AG20443 (cell line): ENCODE measurements at regions not wholly inside any gene's neighbourhood (a gene's known extent, or its start where the extent isn't known, plus 50 kb on each side); places are given as distances from the start of the nearest gene placed in this dataset.

ENCODE experiments used
- DNase-seq: peaks from one replicate; pipeline ENCODE4 v3.0.0; 2012; ENCODE audit warnings: low spot score, mixed read lengths

GRCh38 chr3:84877092-84877491, 81.7 kb upstream of the CADM2 start:
- no peak for DNase-seq

DNA sequence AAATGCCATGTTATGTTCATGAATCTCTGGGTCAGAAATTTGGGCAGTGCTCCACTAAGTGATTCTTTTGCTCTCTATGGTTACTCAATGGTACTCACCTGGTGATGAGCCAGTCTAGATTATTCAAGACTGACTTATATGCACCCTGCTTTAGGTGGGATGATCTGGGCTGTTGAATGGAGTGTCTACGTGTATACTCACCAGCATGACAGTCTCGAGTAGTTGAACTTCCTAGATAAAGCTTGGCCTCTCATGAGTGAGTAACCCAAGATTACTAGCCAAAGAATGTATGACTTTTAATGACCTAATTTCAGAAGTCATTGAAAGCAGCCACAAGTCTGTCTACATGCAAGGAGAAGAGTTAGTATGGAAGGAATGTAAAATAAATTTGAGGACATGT, 77.5 kb upstream of the CADM2 start:
- no peak for DNase-seq

- DNase-seq, result no peak
These were observed 73.4 kb upstream of the CADM2 start for GRCh38 chr3:84885199-84885882.

- DNase-seq, result no peak
These were observed 66.9 kb upstream of the CADM2 start for GRCh38 chr3:84891851-84892250.

GRCh38 chr3:84893211-84893610, 65.6 kb upstream of the CADM2 start:
- DNase-seq, result no peak

DNA sequence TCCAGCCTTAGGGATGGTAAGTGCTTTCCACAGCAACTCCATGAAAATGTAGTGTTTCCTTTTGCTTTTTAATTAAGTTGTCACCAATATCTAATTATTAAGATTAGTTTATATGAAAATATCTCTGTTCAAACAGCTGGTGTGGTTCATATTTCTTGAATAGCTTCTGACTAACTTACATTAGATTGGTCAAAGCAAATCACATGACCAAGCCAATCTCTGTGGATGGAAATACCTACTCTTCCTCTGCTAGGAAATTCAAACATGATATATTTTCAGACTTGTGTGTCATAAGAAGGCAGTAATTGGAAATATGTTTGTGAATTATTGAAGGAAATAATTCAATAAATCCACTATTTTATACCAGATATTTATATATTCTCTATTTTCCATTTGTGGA, 54.6 kb upstream of the CADM2 start:
- DNase-seq, result no peak

DNA sequence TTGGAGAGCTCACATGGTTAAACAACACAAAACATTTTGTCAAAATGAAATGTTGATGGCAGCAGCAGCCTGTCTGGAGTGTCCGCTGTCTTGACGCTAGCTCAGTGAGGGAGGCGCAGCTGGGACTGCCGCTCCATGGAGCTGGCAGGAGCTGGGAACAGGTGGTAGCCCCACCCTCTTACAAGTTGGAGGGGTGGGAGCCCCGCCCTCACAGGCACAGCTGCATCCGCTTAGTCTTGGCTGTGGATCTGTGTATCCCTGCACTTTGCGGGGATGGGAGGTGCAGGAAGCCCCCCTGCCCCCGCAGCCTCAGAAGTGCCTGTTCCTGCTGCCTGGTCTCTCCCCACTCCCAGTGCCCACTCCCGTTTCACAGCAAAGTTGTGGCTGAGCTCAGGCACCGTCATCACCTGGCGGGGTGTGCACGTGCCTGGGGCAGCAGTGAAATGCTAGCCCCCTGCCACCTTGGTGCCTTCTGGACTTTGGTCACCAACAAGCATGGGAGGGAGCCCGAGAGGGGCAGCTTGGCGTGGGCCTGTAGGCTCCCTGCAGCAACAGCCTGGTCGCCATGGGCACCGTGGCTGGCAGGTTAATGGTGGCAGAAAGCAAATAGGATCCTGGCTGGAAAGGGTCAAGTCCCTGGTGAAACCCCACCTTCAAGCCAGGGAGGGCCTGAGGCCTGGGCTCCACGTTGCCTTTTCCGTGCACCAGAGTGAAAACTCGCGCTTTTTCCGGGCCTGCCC, 53.8 kb upstream of the CADM2 start:
- no peak for DNase-seq

- DNase-seq, result no peak
These were observed 53.3 kb upstream of the CADM2 start for GRCh38 chr3:84905556-84905920.

- DNase-seq, result no peak
These were observed 52.7 kb upstream of the CADM2 start for GRCh38 chr3:84906065-84906464.
